Activated CD4-positive, CD25-positive, alpha-beta regulatory T cell (primary cell): ENCODE measurements at regions not wholly inside any gene's neighbourhood (a gene's known extent, or its start where the extent isn't known, plus 50 kb on each side); places are given as distances from the start of the nearest gene placed in this dataset.
A peak's percentile ranks its signal among the peaks of the same experiment; 100 is the strongest.
"Not testable (repeated sequence)": the region's sequence is repeated elsewhere in the genome, so short reads cannot be mapped to it uniquely, and the experiment has no call there.

ENCODE experiments used
- DNase-seq, 4 experiments: peaks; one replicate each; lab custom pipeline; 2025; lab: John Stamatoyannopoulos, UW

DNA sequence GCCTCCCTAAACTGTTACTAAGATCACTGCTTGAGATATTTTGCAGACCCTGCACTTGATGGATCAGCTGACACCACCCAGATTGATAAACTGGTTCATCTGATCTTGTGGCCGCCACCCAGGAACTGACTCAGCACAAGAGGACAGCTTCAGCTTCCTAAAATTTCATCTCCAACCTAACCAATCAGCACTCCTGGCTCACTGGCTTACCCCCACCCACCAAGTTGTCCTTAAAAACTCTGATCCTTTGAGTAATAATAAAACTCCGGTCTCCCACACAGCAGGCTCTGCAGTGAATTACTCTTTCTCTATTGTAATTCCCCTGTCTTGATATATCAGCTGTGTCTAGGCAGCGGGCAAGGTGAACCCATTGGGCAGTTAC, 174.8 kb downstream of the UTP18 start:
- DNase-seq = no peak

- DNase-seq = peak in 2 of 4 experiments; percentile 14 to 18
Measured at GRCh38 chr17:51435641-51436091, 175.3 kb downstream of the UTP18 start.

DNA sequence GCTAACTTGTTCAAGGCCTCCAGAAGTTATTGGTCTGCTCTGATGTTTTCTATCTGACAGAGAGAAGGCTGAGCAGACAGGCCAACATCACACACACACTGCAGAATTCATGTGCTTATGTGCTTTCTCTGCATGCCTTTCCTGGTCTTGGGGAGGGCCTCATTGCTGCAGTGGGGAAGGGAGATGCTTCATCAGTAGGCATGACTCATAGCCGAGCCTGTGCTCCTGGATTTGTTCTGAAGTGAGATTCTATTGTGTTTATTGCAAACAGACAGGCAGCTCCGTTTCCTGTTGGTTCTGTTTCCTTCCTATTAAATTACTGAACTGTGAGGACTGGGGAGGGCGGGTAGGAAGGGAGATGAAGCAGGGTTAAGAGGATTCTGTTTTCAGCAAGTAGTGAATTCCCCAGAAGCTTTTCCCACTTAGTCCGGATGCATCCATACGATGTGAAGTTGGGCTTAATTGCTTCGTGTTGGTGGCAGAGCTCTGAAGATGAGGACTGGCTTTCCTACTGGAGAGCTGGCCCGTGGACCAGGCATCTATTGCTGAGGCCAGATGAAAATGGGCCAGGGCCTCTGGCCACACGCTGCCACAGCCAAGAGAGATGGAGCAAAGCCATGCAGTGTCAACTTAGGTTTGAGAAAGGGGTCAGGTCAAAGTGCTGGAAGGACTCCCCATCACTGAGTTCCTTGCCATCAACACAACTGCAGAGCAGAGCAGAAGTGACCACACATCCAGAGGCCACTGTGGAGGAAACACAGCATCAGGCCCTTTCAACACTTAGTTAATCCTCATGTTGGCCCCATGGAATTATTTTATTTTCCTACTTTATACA, 179.3 kb downstream of the UTP18 start:
- DNase-seq = no peak

GRCh38 chr17:51441431-51441830, 181.1 kb downstream of the UTP18 start:
- no peak for DNase-seq

DNA sequence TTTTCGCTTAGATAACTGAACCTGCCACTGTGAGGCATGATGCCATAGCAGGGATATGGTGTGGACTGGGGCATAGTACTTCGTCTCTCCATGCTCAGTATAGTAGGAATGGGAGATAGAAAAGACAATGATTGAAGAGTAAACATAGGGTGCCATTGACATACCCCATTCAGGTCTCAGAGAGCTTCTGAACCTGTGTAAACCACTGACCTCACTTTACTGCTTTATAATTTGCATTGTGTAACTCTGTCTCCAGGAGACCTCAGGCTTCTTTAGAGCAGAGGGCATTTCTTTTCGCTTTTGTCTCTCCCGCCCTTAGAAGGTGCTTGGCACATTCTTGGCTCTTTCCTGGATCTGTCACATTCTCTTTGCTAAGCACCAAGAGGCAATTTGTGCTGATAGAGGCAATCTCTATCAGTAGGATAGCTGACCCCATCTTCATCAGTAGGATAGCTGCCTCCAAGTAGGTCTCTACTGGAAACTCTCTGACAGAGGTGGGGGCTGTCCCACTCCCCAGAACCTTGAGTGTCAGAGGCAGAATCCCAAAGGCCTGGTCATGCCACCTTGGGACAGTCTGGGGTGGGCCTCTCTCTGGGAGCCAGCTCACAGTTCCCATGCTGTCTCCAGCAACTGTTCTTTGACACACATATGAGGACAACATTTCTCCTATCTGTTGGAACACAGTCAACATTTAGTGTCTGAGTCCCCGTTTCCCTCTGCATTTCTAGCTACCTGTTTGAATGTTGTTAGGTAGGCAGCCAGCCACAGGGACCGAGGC, 181.9 kb downstream of the UTP18 start:
- DNase-seq = no peak

- DNase-seq = no peak
Measured at GRCh38 chr17:51443646-51444045, 183.3 kb downstream of the UTP18 start.

DNA sequence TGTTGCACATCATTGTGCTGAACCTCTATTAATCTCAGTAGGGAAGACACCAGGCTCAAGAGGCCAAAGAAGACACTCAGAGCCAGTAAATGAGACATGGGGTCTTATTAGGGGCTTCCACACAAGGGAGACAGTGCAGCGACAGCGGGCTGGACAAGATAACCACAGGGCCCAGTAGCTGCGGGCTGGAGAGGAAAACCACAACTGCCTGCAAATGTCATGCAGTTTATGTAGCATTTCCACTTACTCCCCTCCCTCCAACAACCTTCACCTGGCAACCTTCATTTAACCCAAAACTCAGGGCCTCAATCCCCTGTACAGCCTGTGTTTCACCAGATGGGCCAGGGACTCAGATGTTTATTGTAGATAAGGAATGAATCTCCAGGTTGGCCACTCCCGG, 185.6 kb downstream of the UTP18 start:
- DNase-seq = no peak

DNA sequence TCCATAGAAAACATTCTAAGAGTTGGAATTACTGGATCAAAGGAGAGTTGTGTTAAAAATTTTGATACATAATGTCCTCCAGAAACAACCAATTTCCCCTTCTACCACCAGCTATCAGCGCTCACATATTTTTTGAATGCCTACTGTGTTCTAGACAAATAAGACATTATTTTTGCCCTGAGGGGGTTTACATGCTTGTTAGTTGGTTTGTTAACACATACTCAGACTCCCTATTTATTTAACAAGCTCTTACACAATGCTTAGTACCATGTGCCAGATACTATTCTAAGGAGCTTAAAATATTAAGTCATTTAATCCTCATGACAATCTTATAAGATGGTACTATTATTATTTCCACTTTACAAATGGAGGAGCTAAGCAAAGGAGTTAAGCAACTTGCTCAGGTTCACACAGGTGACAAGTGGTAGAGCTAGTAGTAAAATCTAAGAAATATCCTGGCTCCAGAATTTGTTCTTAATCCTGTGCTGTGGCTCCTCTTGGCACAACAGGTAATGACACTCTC, 194.2 kb downstream of the UTP18 start:
- DNase-seq = no peak

DNA sequence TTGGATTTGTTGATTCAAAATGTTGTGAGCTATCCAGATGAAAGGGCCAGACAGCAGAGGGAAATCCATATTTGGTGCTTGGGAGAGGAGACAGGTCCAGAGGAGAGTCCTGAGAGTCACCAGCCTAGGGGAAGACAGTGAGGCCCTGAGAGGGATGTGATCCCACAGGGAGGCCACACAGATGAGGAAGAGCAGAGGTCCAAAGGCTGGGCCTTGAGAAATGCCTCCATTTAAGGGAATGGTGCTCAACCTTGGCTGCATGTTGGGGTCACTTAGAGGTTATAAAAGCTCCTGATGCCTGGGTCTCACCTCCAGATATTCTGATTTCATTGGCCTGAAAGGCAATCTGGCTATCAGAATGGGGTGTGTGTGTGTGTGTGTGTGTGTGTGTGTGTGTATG, 194.9 kb downstream of the UTP18 start:
- DNase-seq = no peak

DNA sequence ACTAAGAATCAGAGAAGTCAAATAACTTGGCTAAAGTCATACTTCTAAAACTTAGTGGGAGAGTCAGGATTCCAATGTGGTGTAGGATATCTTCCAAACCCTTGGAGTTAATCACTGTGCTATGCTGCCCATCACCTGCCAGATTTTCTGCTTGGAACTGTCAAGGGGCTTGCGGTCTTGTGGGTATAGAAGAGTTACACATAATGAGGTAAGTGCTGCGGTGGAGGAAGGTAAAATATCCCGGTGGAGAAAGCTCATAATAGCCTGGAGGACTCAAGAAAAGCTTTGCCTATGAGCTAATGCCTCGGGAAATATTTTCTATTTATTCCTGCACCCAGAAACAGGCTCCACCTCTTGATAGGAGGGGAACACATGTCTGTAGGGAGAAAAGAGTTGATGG, 195.6 kb downstream of the UTP18 start:
- no peak for DNase-seq

DNA sequence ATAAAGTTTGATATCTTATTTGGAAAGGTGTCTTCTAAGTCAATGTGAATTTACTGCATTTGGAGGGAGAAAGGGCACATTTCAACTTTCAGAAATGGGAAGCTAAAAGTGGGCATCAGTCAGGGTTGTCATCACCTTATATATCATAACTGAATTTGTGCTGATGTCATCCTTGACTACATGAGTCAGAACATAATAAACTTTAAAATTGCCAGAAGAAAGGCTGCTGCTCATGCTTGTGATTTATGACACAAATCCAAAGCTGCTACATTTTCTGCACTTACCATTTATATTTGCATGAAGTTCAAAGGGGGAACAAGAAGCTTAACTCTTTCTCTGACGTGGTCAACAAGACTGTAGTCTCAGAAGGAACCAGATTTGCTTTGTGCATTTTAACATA, 196.6 kb downstream of the UTP18 start:
- no peak for DNase-seq

DNA sequence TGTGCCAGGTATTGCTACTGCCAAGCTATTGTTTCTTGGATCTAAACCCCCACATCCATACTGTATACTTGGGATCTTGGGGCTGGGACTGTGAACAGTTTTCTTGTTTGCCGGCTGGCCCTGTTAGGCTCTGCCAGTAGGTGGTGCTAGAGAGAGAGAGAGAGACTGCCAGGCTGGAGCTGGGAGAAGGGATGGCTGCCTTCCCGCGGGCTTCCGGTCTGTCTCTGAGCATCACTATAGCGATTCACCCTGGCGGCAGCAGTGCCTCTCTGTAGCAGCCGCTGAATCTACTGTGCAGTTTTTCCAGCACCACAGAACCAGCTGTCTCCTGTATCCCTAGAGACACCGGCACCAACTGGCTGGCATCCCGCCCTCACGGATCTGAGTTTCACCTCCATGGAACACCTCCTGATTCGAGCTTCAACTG, 201.2 kb downstream of the UTP18 start:
- DNase-seq = peak in 2 of 4 experiments; percentile 2 to 28

- no peak for DNase-seq
Measured at GRCh38 chr17:51463353-51463752, 203.0 kb downstream of the UTP18 start.

DNA sequence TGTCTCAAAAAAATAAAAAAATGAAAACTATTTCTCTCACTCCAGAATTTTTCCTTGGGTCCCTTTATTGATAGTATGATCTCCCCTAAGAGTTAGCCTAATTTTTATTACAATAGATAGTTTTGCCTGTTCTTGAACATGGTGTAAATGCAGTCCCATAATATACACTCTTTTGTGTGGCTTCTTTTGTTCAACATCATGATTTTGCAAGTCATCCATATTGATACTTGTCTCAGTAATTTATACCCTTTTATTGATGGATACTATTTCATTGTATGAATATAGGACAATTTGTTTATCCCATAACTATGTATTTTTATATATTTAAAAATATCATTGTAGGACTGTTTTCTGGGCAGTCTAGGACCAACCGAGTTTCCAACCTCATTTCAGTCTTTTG, 207.0 kb downstream of the UTP18 start:
- no peak for DNase-seq

- DNase-seq = no peak
Measured at GRCh38 chr17:51472670-51473205, 212.4 kb downstream of the UTP18 start.

GRCh38 chr17:51474764-51475163, 214.4 kb downstream of the UTP18 start:
- no peak for DNase-seq

- DNase-seq = no peak
Measured at GRCh38 chr17:51475730-51476129, 215.4 kb downstream of the UTP18 start.

GRCh38 chr17:51479303-51479702, 219.0 kb downstream of the UTP18 start:
- DNase-seq = no peak

- DNase-seq = no peak
Measured at GRCh38 chr17:51481370-51481769, 221.0 kb downstream of the UTP18 start.

DNA sequence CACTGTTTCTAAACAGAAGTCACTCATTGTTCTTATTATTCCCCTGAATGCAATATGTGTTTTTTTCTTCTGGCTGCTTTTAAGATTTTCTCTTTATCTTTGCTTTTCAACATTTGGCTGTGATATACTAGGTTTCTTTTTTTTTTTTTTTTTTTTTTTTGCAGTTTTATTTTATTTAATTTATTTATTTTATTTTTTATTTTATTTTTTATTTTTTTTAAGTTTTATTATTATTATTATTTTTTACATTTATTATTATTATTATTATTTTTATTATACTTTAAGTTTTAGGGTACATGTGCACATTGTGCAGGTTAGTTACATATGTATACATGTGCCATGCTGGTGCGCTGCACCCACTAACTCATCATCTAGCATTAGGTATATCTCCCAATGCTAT, 221.9 kb downstream of the UTP18 start:
- DNase-seq = not testable (repeated sequence)

DNA sequence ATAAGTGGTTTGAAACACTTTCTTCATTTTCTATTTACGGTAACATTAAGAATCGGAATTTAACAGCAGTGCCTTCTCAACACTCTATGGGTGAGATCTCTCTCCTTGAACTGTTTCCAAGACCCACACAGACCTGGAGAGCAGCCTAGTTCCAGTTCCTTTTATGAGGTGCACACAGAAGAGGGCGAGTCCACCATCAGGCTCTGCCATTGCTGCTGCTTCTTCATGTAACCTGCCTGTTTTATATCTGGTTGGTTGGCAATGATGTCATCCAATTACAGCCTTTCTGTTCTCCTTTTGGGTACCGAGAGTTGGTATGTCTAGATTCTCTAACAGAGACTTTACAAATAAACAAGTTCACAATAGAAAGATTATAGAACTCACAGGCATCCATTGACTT, 225.7 kb downstream of the UTP18 start:
- no peak for DNase-seq

DNA sequence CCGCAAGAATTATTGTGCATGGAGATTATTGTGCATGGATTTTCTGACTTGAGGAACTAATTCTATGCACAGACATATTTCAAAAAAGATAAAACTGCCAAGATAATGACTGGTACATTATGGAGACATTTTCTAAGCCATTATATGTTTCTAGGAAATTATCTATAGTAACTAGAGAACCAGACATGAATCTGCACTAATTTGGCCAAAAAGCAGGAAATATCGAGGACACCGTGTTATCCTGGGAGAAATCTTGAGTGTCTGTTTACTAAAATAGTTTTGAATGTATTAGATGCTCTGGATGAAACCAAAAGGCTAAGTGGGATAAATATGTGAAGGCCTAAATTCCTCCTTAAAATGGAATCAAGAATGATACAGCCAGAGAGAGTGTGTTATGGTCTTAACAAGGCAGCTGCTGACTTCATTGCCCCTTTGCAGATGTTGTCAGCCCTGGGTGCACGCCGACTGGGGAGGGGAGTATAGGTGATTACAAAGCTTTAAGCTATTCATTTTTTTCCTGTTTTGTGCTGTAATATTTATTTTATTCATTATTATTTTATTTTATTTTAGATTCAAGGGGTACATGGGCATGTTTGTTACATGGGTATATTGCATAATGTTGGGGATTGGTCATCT, 226.7 kb downstream of the UTP18 start:
- no peak for DNase-seq
